ENCODE measurements at regions not wholly inside any gene's neighbourhood (a gene's known extent, or its start where the extent isn't known, plus 50 kb on each side); places are given as distances from the start of the nearest gene placed in this dataset.
A peak's percentile ranks its signal among the peaks of the same experiment; 100 is the strongest.

- no peak for DNase-seq
Observed at GRCh38 chr9:87427851-87428506, 69.7 kb upstream of the DAPK1 start.

DNA sequence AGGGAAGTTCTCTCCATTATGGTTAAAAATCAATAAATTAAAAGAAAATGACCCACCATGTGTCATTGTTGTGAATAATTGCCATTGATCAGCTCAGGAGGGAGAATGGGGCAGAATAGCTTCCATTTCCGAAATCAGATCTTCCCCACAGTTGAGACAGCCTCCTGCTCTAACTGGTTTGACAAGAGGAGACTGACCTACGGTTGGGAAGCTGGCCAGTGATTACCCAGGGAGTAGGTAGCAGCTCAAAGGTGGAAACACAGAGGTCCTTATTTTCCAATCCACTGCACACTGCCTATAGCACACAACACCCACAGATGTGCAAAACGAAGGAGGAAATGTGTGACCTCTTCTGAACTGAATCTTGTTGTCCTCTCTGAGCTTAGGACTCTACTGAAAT, 69.0 kb upstream of the DAPK1 start:
- peak in 1 of 2 experiments; percentile 47 for DNase-seq

- no peak for DNase-seq
Observed at GRCh38 chr9:87431837-87432236, 65.8 kb upstream of the DAPK1 start.

DNA sequence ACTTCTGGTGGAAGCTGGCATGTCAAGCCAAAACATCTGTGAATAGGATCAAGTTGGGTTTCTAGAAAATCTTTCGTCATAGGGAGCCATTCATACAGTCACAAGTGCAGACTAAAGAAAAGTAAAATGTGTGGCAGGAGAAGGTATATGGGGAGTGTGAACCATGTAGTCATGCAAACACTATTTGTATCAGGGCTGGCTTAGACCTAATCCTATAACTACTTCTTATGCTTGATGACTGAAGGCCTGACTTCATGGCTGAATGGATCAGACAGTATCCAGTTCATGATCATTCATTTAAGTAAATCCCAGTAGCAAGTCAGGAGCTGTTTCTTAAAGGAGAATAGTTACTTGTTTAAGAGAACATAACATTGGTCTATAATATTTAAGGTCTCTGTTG, 63.8 kb upstream of the DAPK1 start:
- DNase-seq = no peak

GRCh38 chr9:87434366-87434765, 63.3 kb upstream of the DAPK1 start:
- no peak for DNase-seq

GRCh38 chr9:87435189-87435880, 62.3 kb upstream of the DAPK1 start:
- peak in 1 of 2 experiments; percentile 11 for DNase-seq

DNA sequence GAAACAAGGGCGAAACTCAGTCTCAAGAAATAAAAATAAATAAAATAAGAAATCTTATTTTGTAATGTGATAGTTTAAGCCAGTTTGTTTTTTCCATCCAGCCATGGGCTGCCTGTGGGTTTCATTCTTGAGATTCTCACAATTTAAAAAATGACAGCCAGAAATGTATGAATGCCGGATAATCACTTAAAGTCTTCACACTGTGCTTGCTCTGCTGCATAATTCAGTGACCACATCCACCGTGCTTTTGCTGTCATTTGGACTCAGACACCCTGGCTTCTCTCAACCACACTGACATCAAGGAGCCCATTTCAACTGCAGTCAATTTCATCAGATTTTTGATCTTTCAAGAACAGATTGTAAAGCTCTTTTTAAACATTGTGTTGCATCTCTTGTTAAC, 61.0 kb upstream of the DAPK1 start:
- DNase-seq = no peak

- DNase-seq = no peak
Observed at GRCh38 chr9:87437966-87438365, 59.7 kb upstream of the DAPK1 start.

GRCh38 chr9:87441251-87441650, 56.4 kb upstream of the DAPK1 start:
- DNase-seq = no peak

DNA sequence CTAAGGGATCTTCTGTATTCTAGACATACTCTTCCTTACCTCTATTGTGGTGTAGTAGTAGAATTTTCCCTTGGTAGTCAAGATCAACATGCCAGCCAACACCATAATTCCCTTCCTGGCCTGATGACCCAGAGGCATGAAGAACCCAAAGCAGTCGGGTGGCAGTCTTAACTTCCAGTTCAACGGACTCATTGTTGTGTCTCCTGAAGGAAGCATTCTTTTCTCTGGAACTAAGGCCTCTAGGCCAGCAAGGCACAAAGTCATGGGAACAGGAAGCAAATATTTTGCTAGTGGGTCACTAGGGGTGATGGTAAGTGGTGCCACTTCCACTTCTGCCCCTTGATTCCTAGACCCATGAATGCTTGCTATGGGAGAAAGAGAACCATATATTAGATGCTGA, 55.2 kb upstream of the DAPK1 start:
- no peak for DNase-seq

DNA sequence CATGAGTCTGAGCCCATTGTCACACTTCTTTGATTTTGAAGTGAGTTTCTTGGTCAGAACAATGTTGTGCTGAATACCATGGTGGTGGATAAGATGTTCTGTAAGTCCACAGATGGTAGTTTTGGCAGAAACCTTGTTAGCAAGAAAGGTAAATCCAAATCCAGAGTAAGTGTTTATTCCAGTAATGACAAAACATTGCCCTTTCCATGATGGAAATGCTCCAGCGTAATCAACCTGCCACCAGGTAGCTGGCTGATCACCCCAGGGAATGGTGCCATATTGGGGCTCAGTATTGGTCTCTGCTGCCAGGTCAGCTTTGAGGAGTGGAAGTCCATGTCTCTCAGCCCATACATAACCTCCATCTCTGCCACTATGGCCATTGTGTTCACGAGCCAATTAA, 54.7 kb upstream of the DAPK1 start:
- no peak for DNase-seq

- no peak for DNase-seq
Observed at GRCh38 chr9:87443461-87443860, 54.2 kb upstream of the DAPK1 start.

- peak in 1 of 2 experiments; percentile 23 for DNase-seq
Observed at GRCh38 chr9:87445646-87446045, 52.0 kb upstream of the DAPK1 start.

DNA sequence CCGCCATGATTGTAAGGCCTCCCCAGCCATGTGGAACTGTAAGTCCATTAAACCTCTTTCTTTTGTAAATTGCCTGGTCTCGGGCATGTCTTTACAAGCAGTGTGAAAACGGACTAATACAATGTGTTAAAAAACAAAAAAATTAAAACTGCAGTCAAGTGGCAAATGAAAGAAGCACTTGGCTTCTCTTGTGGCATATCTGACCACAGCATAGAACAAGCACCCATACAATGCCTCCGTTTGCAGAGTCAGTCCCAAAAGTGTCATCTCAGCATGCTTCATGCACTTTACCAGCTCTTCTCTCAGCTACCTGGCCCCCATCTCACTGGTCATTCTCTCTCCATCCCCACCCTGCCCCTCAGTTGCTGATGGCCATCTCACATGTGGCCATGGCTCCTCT, 51.1 kb upstream of the DAPK1 start:
- DNase-seq = no peak

DNA sequence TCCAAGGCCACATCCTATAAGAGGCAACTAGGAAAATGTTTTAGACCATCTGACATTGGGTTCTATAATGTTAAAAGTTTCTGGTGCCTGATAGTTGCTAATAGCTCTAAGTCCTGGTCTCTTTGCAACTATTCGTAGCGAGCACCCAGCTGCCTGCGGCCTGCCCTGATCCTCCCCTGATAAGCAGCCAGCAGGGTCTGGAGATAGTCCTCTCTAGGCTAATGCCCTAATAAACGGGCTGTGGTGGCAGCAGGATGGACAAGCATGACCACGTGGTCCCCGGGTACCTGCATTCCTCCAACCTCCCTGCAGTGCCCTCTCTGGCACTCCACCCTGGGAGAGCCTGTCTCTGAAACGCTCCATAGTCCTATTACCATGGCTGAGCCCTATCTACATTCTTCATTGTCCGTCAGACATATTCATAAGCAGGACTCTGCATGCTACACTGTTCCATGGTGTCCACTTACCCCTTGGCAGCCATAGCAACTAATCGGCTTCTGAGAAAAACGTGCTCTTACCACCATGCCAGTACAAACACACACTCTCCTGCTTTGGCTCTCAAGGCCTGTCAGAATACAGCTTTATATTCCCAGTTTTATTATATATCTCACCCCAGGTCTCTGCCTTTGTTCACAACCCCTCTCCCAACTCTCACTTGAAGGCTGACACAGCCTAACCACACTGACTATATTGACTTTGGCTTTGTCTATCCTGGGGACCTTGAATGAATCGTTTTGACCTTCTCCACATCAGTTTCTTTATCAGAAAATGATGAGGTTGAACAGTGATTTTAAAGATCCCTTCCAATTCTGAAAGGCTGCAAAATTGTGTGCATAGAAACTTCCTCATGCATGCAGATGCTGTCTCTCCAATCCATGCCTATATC, 49.9 kb upstream of the DAPK1 start:
- DNase-seq = peak in 1 of 2 experiments; percentile 18
